EH (cell line): ENCODE measurements at regions not wholly inside any gene's neighbourhood (a gene's known extent, or its start where the extent isn't known, plus 50 kb on each side); places are given as distances from the start of the nearest gene placed in this dataset.

Source experiments
- DNase-seq: peaks from one replicate; pipeline ENCODE4 v3.0.0-alpha.2; 2015; ENCODE audit warnings: low read depth

- peak; percentile 61 for DNase-seq
These were observed 76.1 kb downstream of the SLC25A47 start for GRCh38 chr14:100399052-100399849.

- DNase-seq, result no peak
These were observed 77.0 kb downstream of the SLC25A47 start for GRCh38 chr14:100400115-100400514.

GRCh38 chr14:100401031-100401692 is 78.0 kb downstream of the SLC25A47 start:
- no peak for DNase-seq

- DNase-seq, result no peak
These were observed 78.7 kb downstream of the SLC25A47 start for GRCh38 chr14:100401792-100402191.

- DNase-seq, result peak; percentile 61
These were observed 79.5 kb downstream of the SLC25A47 start for GRCh38 chr14:100402631-100403030.

- DNase-seq, result no peak
These were observed 80.0 kb downstream of the SLC25A47 start for GRCh38 chr14:100403105-100403504.

GRCh38 chr14:100403802-100404365 is 80.7 kb downstream of the SLC25A47 start:
- no peak for DNase-seq

- no peak for DNase-seq
These were observed 81.3 kb downstream of the SLC25A47 start for GRCh38 chr14:100404419-100404818.

GRCh38 chr14:100405760-100406455 is 82.8 kb downstream of the SLC25A47 start:
- DNase-seq, result no peak

GRCh38 chr14:100406505-100407131 is 83.5 kb downstream of the SLC25A47 start:
- DNase-seq, result peak; percentile 28

GRCh38 chr14:100407376-100408102 is 84.4 kb downstream of the SLC25A47 start:
- no peak for DNase-seq

- peak; percentile 72 for DNase-seq
These were observed 85.3 kb downstream of the SLC25A47 start for GRCh38 chr14:100408350-100409002.

- no peak for DNase-seq
These were observed 85.8 kb downstream of the SLC25A47 start for GRCh38 chr14:100409003-100409360.

- DNase-seq, result no peak
These were observed 86.5 kb downstream of the SLC25A47 start for GRCh38 chr14:100409651-100410050.

- DNase-seq, result no peak
These were observed 87.0 kb downstream of the SLC25A47 start for GRCh38 chr14:100410056-100410565.

- no peak for DNase-seq
These were observed 90.6 kb downstream of the SLC25A47 start for GRCh38 chr14:100413699-100414098.

- DNase-seq, result no peak
These were observed 92.1 kb downstream of the SLC25A47 start for GRCh38 chr14:100415226-100415625.

GRCh38 chr14:100416081-100416680 is 93.0 kb downstream of the SLC25A47 start:
- DNase-seq, result peak; percentile 42

- DNase-seq, result peak; percentile 94
These were observed 94.1 kb downstream of the SLC25A47 start for GRCh38 chr14:100416921-100417860.
